ENCODE measurements at regions not wholly inside any gene's neighbourhood (a gene's known extent, or its start where the extent isn't known, plus 50 kb on each side); places are given as distances from the start of the nearest gene placed in this dataset.

DNA sequence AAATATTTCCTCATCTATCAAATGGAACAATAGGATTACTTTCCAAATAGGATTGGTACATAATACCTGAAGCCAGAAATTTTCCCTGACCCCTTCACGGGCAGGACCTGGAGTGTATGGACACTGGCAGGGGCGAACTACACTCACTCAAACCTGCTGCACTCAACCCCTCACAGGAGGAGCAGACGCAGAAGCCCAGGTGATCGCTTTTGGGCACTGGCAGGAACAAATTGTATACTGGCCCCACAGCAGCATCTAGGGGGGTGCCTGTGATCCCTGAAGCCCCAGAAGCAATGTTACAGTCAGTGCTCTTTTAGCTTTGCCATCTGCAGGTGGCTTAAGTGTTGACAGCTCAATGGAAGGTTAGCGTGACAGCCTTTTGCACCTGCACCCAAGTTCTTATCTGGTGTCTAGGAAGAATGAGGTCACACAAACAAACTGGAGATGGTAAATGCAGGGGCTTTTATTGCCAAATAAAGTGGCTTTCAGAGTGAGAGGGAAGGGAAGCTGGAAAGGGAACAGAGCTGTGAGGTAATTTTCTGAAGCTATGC, 199.2 kb upstream of the NEGR1 start:
- WGBS, 2 experiments: 93 to 94% methylated on average over 5 of the region's 5 CpGs
- Histone ChIP-seq H3K4me1 (ENCODE audit: control insufficient read depth, insufficient read depth, low read length) (no peaks in the 10 kb centered on the region), H3K36me3 (ENCODE audit: control insufficient read depth, insufficient read depth, low read length) (no peaks in the 10 kb centered on the region), H3K9me3 (ENCODE audit: control insufficient read depth, low read length) (no peaks in the 10 kb centered on the region), H3K27ac (ENCODE audit: insufficient read depth, low read depth, low read length, poor library complexity, severe bottlenecking) (no peak overlapping the region), H3K27me3 (ENCODE audit: control insufficient read depth, insufficient read depth, low read length, poor library complexity, severe bottlenecking) (no peaks in the 10 kb centered on the region), H3K4me3 (ENCODE audit: insufficient read depth, low read depth, low read length) (no peak overlapping the region)

DNA sequence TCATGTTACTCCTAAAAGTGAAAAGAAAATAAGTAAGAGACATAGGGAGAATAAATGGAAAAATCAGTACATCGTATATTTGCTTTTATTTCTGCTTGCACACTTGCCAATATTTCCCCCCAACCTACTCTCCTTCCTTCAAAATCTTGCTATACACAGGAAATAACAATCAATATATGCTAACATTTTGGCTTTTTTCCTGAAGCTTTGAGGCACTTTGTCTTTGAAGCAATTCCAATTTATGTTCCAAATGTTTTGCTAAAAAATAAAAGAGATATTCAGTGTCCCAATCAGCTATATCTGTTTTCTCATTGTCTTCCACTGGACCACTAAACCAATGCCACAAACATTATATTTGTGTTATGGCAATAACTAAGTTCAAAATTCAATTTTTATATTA, 184.0 kb upstream of the NEGR1 start:
- H3K27me3 ChIP-seq (ENCODE audit: control insufficient read depth, insufficient read depth, low read length, poor library complexity, severe bottlenecking): no peaks in the 10 kb centered on the region
- no peak overlapping the region for H3K27ac ChIP-seq (ENCODE audit: insufficient read depth, low read depth, low read length, poor library complexity, severe bottlenecking)
- H3K9me3 ChIP-seq (ENCODE audit: control insufficient read depth, low read length): no peaks in the 10 kb centered on the region
- H3K4me1 ChIP-seq (ENCODE audit: control insufficient read depth, insufficient read depth, low read length): peaks cover 5% of the 10 kb centered on the region
- 95 to 100% methylated on average over 1 of the region's 1 CpG for WGBS, 2 experiments
- H3K36me3 ChIP-seq (ENCODE audit: control insufficient read depth, insufficient read depth, low read length): no peaks in the 10 kb centered on the region
- H3K4me3 ChIP-seq (ENCODE audit: insufficient read depth, low read depth, low read length): no peak overlapping the region

DNA sequence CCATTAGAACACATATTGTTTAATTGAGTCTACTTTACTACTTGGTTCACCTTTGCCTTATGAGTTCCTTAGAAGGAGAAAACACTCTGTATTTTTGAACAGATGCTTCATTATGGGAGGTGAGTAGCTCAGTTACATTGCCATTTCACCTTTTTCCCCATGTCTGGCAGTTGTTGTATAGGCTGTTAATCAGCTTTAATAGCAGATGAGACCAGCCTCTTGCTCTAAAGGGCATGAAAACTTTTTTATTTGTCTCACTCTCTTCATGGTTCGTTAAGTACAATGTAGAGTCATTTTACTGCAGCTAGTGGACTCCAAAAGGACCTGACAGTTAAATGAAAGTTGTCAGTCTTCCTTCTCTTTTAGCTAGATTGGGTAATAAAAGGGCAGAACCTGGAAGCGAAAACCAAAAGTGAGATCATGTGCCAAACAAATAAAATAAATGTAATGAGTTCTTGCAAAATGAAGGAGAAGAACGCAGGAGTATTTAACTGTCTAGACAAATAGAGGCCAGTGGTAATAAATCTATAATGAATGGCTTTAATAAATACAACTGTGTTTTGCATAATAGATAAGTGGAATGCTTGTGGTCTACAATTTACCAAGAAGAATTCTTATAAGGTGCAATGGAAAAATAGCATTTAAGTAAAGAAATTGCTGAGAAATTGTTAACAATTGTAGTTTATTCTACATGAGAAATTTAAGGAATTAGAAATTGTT, 180.0 kb upstream of the NEGR1 start:
- H3K27me3 ChIP-seq (ENCODE audit: control insufficient read depth, insufficient read depth, low read length, poor library complexity, severe bottlenecking): no peaks in the 10 kb centered on the region
- WGBS, 2 experiments: 91 to 93% methylated on average over 3 of the region's 3 CpGs
- H3K9me3 ChIP-seq (ENCODE audit: control insufficient read depth, low read length): no peaks in the 10 kb centered on the region
- no peaks in the 10 kb centered on the region for H3K36me3 ChIP-seq (ENCODE audit: control insufficient read depth, insufficient read depth, low read length)
- H3K4me1 ChIP-seq (ENCODE audit: control insufficient read depth, insufficient read depth, low read length): peaks cover 5% of the 10 kb centered on the region
- H3K27ac ChIP-seq (ENCODE audit: insufficient read depth, low read depth, low read length, poor library complexity, severe bottlenecking): no peak overlapping the region
- no peak overlapping the region for H3K4me3 ChIP-seq (ENCODE audit: insufficient read depth, low read depth, low read length)

DNA sequence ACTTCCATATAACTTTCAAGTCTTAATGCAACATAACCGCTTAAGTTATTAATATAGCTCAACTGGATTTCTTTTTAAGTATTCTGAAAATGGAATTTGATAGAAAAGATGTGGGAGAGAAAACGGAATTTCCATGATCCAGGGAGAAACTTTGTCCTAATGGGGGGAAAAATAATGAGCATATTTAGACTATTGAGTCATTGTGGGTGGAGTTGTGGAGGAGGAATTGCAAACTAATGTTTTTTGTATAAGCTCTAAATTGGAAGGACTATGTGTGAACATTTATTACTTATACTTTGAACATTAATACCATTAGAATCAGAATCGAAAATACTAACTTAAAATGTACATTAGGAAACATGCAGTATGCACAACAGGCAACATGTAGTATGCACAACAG, 159.9 kb upstream of the NEGR1 start:
- H3K27me3 ChIP-seq (ENCODE audit: control insufficient read depth, insufficient read depth, low read length, poor library complexity, severe bottlenecking): no peaks in the 10 kb centered on the region
- no peak overlapping the region for H3K4me3 ChIP-seq (ENCODE audit: insufficient read depth, low read depth, low read length)
- no peaks in the 10 kb centered on the region for H3K9me3 ChIP-seq (ENCODE audit: control insufficient read depth, low read length)
- WGBS, 2 experiments: 86 to 88% methylated on average over 2 to 3 of the region's 3 CpGs
- no peaks in the 10 kb centered on the region for H3K36me3 ChIP-seq (ENCODE audit: control insufficient read depth, insufficient read depth, low read length)
- no peaks in the 10 kb centered on the region for H3K4me1 ChIP-seq (ENCODE audit: control insufficient read depth, insufficient read depth, low read length)
- H3K27ac ChIP-seq (ENCODE audit: insufficient read depth, low read depth, low read length, poor library complexity, severe bottlenecking): no peak overlapping the region

DNA sequence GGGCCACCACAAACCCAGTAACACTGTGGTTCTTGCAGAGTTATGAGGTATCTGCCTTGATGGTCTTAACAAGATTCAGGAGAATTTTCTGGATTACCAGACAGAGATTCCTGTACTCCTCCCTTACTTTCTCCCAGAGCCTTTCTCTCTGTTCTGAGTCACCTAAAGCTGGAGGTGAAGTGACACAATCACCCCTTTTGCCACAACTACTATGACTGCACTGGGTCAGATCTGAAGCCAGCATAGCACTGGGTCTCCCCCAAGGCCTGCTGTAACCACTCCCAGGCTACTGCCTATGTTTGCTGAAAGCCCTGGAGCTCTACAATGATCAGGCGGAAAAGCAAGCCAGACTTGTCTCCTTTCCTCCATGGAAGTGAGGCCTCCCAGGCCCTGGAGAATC, 156.7 kb upstream of the NEGR1 start:
- Histone ChIP-seq H3K4me1 (ENCODE audit: control insufficient read depth, insufficient read depth, low read length) (no peaks in the 10 kb centered on the region), H3K27ac (ENCODE audit: insufficient read depth, low read depth, low read length, poor library complexity, severe bottlenecking) (no peak overlapping the region), H3K4me3 (ENCODE audit: insufficient read depth, low read depth, low read length) (no peak overlapping the region), H3K27me3 (ENCODE audit: control insufficient read depth, insufficient read depth, low read length, poor library complexity, severe bottlenecking) (no peaks in the 10 kb centered on the region), H3K36me3 (ENCODE audit: control insufficient read depth, insufficient read depth, low read length) (no peaks in the 10 kb centered on the region), H3K9me3 (ENCODE audit: control insufficient read depth, low read length) (no peaks in the 10 kb centered on the region)
- 93 to 95% methylated on average over 1 of the region's 1 CpG for WGBS, 2 experiments

DNA sequence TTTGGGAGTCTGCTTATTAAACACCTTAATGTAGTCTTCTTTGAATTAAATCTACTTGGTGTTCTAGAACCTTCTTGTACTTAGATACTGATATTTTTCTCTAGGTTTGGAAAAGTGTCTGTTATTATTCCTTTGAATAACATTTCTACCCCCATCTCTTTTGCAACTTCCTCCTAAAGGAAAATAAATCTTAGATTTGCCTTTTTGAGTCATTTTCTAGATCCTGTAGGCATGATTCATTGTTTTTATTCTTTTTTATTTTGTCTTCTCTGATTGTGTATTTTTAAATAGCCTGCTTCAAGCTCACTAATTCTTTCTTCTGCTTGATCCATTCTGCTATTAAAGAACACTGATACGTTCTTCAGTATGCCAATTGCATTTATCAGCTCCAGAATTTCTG, 155.9 kb upstream of the NEGR1 start:
- Histone ChIP-seq H3K27me3 (ENCODE audit: control insufficient read depth, insufficient read depth, low read length, poor library complexity, severe bottlenecking) (no peaks in the 10 kb centered on the region), H3K9me3 (ENCODE audit: control insufficient read depth, low read length) (no peaks in the 10 kb centered on the region)
- 87 to 89% methylated on average over 1 of the region's 1 CpG for WGBS, 2 experiments

DNA sequence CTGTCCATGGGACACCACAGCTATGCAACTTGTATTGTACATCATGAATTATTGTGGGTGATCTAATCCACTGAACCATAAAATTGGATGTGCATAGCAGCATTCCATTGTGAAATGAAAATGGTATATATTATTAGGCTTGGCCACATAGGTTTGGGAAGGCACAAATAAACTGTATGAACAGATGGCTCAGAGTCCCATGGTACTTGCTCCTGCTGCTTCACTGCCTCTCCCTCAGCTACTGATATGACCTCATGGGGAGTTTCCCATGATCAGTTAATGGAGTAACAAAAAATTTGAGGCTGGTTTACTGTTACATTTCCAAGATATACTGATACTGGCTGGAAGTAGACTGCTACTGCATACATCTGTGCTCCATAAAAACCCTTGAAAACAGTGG, 152.7 kb upstream of the NEGR1 start:
- no peaks in the 10 kb centered on the region for H3K9me3 ChIP-seq (ENCODE audit: control insufficient read depth, low read length)
- H3K27ac ChIP-seq (ENCODE audit: insufficient read depth, low read depth, low read length, poor library complexity, severe bottlenecking): no peak overlapping the region
- H3K4me1 ChIP-seq (ENCODE audit: control insufficient read depth, insufficient read depth, low read length): no peaks in the 10 kb centered on the region
- H3K4me3 ChIP-seq (ENCODE audit: insufficient read depth, low read depth, low read length): no peak overlapping the region
- no peaks in the 10 kb centered on the region for H3K36me3 ChIP-seq (ENCODE audit: control insufficient read depth, insufficient read depth, low read length)
- no peaks in the 10 kb centered on the region for H3K27me3 ChIP-seq (ENCODE audit: control insufficient read depth, insufficient read depth, low read length, poor library complexity, severe bottlenecking)

More for the DNA sequence above, 155.9 kb upstream of the NEGR1 start:
- Histone ChIP-seq H3K36me3 (ENCODE audit: control insufficient read depth, insufficient read depth, low read length) (no peaks in the 10 kb centered on the region), H3K27ac (ENCODE audit: insufficient read depth, low read depth, low read length, poor library complexity, severe bottlenecking) (no peak overlapping the region), H3K4me3 (ENCODE audit: insufficient read depth, low read depth, low read length) (no peak overlapping the region), H3K4me1 (ENCODE audit: control insufficient read depth, insufficient read depth, low read length) (no peaks in the 10 kb centered on the region)

DNA sequence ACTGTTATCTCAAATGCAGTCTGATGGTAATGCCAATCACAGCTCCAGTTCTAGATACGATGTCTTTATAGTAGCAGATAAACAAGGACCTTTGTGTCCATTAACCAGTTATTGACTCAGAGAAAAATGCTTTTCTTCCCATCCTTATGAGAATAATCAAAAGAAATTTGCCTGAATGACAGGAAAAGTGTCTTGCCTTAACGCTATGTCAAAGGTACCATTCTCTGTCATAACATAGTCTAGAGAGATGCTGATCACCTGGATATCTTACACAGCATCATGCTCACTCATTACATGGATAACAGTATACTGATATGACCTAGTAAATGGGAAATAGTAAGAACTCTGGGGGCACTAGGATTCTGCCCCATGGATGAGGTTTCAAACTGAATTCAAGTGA, 151.7 kb upstream of the NEGR1 start:
- no peaks in the 10 kb centered on the region for H3K9me3 ChIP-seq (ENCODE audit: control insufficient read depth, low read length)
- H3K27ac ChIP-seq (ENCODE audit: insufficient read depth, low read depth, low read length, poor library complexity, severe bottlenecking): no peak overlapping the region
- H3K36me3 ChIP-seq (ENCODE audit: control insufficient read depth, insufficient read depth, low read length): no peaks in the 10 kb centered on the region
- H3K27me3 ChIP-seq (ENCODE audit: control insufficient read depth, insufficient read depth, low read length, poor library complexity, severe bottlenecking): no peaks in the 10 kb centered on the region
- H3K4me3 ChIP-seq (ENCODE audit: insufficient read depth, low read depth, low read length): no peak overlapping the region
- no peaks in the 10 kb centered on the region for H3K4me1 ChIP-seq (ENCODE audit: control insufficient read depth, insufficient read depth, low read length)
- 94 to 100% methylated on average over 1 to 2 of the region's 2 CpGs for WGBS, 2 experiments

DNA sequence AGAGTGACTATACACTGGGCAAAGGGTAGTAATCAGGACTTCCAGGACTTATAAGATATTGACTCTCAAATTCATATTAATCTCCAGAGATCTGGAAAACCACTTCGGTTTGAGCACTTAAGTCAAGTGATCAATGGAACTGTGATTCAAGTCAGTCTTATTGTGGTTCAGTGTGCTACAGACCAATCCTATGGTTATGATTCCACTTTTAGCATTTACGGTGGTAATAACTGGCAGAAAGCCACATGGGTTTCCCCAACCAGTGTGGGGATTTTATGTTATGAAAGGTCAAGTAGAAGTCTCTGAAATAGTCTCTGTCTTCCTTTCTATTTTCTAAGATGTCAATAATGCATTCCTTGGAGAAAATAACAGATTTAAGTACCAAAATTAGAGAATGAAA, 151.3 kb upstream of the NEGR1 start:
- Histone ChIP-seq H3K9me3 (ENCODE audit: control insufficient read depth, low read length) (no peaks in the 10 kb centered on the region), H3K4me3 (ENCODE audit: insufficient read depth, low read depth, low read length) (no peak overlapping the region), H3K4me1 (ENCODE audit: control insufficient read depth, insufficient read depth, low read length) (no peaks in the 10 kb centered on the region), H3K27ac (ENCODE audit: insufficient read depth, low read depth, low read length, poor library complexity, severe bottlenecking) (no peak overlapping the region), H3K36me3 (ENCODE audit: control insufficient read depth, insufficient read depth, low read length) (no peaks in the 10 kb centered on the region), H3K27me3 (ENCODE audit: control insufficient read depth, insufficient read depth, low read length, poor library complexity, severe bottlenecking) (no peaks in the 10 kb centered on the region)
- WGBS, 2 experiments: 93 to 94% methylated on average over 2 of the region's 2 CpGs

DNA sequence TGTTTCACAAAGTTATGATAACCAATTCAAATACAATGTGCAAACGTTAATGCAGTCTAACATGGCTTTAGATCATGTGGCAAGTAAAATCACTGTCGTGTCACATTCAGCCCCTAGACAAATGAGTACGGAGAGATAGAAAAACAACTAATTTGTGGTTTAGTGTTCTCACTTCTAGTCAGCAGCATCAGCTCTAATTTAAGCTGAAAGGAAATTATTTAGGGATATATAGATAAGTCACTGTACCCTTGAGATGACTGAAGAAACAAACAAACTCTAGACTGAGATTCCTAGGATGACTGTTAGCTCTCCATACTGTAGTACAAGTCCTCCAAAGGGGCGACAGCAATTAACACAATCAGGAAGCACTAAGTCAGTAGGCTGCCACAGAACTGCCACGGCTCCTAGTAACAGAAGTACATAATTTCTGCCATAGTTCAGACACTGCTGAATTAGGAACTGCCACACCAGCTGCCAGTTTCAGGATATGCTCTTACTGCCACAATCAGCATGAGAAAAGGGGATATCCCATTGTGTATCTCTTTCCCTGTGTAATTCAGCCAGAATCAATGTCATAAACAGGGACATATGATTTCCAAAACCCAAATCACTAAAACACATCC, 150.4 kb upstream of the NEGR1 start:
- WGBS, 2 experiments: 88 to 94% methylated on average over 5 of the region's 5 CpGs
- no peaks in the 10 kb centered on the region for H3K9me3 ChIP-seq (ENCODE audit: control insufficient read depth, low read length)

More for the DNA sequence above, 150.4 kb upstream of the NEGR1 start:
- no peaks in the 10 kb centered on the region for H3K27me3 ChIP-seq (ENCODE audit: control insufficient read depth, insufficient read depth, low read length, poor library complexity, severe bottlenecking)
- no peaks in the 10 kb centered on the region for H3K36me3 ChIP-seq (ENCODE audit: control insufficient read depth, insufficient read depth, low read length)
- H3K4me1 ChIP-seq (ENCODE audit: control insufficient read depth, insufficient read depth, low read length): no peaks in the 10 kb centered on the region
- no peak overlapping the region for H3K27ac ChIP-seq (ENCODE audit: insufficient read depth, low read depth, low read length, poor library complexity, severe bottlenecking)
- no peak overlapping the region for H3K4me3 ChIP-seq (ENCODE audit: insufficient read depth, low read depth, low read length)

All from ectodermal cell (in vitro differentiated cells).